Thyroid gland (tissue), 4 donors: ENCODE measurements at regions not wholly inside any gene's neighbourhood (a gene's known extent, or its start where the extent isn't known, plus 50 kb on each side); places are given as distances from the start of the nearest gene placed in this dataset.

Source experiments
- DNase-seq, 2 donors: peaks; one replicate each; pipeline ENCODE4 v3.0.0-alpha.2; 2019
- H3K27ac ChIP-seq, 3 donors: fragments of 200-600 bp; sonication (generic); 1 replicate in 2 of 3; 2 replicates in 1 of 3; pipeline ENCODE4 v1.5.1; 2016 to 2019; ENCODE audit warnings: mild to moderate bottlenecking in 1 of 3, moderate library complexity in 1 of 3
- H3K27me3 ChIP-seq: fragments of 200-600 bp; sonication (generic); one replicate; pipeline ENCODE4 v1.5.1; 2019
- H3K36me3 ChIP-seq, 2 donors: fragments of 200-600 bp; sonication (generic); one replicate each; pipeline ENCODE4 v1.5.1; 2016 to 2019
- H3K4me1 ChIP-seq, 2 donors: fragments of 200-600 bp; sonication (generic); one replicate each; pipeline ENCODE4 v1.5.1; 2017 to 2019
- H3K4me3 ChIP-seq, 3 donors: fragments of 200-600 bp; sonication (generic); replicated peaks in 1 of 3; 1 replicate in 2 of 3; 2 replicates in 1 of 3; pipeline ENCODE4 v1.5.1; 2016; ENCODE audit warnings: mild to moderate bottlenecking in 1 of 3
- H3K9me3 ChIP-seq: fragments of 200-600 bp; sonication (generic); one replicate; pipeline ENCODE4 v1.5.1; 2017
- POLR2A ChIP-seq, 2 donors: fragments of 450-650 bp; IDR thresholded peaks; one replicate each; pipeline ENCODE4 v1.6.1; 2017; ENCODE audit warnings: antibody characterized with exemption in 2 of 2, mild to moderate bottlenecking in 2 of 2, moderate library complexity in 1 of 2
- WGBS, 2 donors: methylation state at CpG; one replicate each; pipeline ENCODE4 v1.1.5; 2017; 5-methylcytosine and 5-hydroxymethylcytosine counted together
- intact Hi-C: fragments of 100-400 bp; cut with DNase I; formaldehyde crosslinking; loops from one replicate; pipeline ENCODE4 v1.15.1; 2023
- TF ChIP-seq, protein P1 (sequence below), 6 experiments: fragments of 200-600 bp in 3 of 6; fragments of 450-650 bp in 3 of 6; sonication (generic) in 3 of 6; IDR thresholded peaks; one replicate each; pipeline ENCODE4 v1.5.1; 2016 to 2019; ENCODE audit warnings: antibody characterized with exemption in 6 of 6, mild to moderate bottlenecking in 2 of 6, inconsistent platforms in 1 of 6, moderate library complexity in 1 of 6

- Histone ChIP-seq H3K27me3 (no peaks in the 10 kb centered on the region), H3K9me3 (no peaks in the 10 kb centered on the region), H3K4me1 (no peaks in the 10 kb centered on the region), H3K36me3 (no peaks in the 10 kb centered on the region), H3K4me3 (no peak overlapping the region), H3K27ac (no peak overlapping the region)
- DNase-seq = no peak
- intact Hi-C loops = no loop called here
- TF ChIP-seq, protein P1, sequence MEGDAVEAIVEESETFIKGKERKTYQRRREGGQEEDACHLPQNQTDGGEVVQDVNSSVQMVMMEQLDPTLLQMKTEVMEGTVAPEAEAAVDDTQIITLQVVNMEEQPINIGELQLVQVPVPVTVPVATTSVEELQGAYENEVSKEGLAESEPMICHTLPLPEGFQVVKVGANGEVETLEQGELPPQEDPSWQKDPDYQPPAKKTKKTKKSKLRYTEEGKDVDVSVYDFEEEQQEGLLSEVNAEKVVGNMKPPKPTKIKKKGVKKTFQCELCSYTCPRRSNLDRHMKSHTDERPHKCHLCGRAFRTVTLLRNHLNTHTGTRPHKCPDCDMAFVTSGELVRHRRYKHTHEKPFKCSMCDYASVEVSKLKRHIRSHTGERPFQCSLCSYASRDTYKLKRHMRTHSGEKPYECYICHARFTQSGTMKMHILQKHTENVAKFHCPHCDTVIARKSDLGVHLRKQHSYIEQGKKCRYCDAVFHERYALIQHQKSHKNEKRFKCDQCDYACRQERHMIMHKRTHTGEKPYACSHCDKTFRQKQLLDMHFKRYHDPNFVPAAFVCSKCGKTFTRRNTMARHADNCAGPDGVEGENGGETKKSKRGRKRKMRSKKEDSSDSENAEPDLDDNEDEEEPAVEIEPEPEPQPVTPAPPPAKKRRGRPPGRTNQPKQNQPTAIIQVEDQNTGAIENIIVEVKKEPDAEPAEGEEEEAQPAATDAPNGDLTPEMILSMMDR (IDR thresholded peaks at IDR 0.05) = no peak
- TF ChIP-seq POLR2A (IDR thresholded peaks at IDR 0.05) = no peak
- WGBS, 2 donors = 86 to 89% methylated on average over 21 of the region's 21 CpGs
These were observed 89.5 kb downstream of the RTP5 start for GRCh38 chr2:241958818-241959545.

GRCh38 chr2:241959751-241960269 is 90.3 kb downstream of the RTP5 start:
- intact Hi-C loops = no loop called here
- no peaks in the 10 kb centered on the region for H3K4me1 ChIP-seq
- WGBS, 2 donors = 63 to 70% methylated on average over 3 of the region's 3 CpGs

GRCh38 chr2:241961454-241961853 is 91.9 kb downstream of the RTP5 start:
- TF ChIP-seq, protein P1 (IDR thresholded peaks at IDR 0.05) = no peak
- TF ChIP-seq POLR2A (IDR thresholded peaks at IDR 0.05) = no peak
- no peaks in the 10 kb centered on the region for H3K9me3 ChIP-seq
- H3K4me3 ChIP-seq = no peak overlapping the region
- no peak for DNase-seq
- H3K36me3 ChIP-seq = no peaks in the 10 kb centered on the region
- intact Hi-C loops = no loop called here
- 87 to 94% methylated on average over 9 of the region's 9 CpGs for WGBS, 2 donors
- no peaks in the 10 kb centered on the region for H3K27me3 ChIP-seq
- H3K27ac ChIP-seq = no peak overlapping the region
- no peaks in the 10 kb centered on the region for H3K4me1 ChIP-seq

More at GRCh38 chr2:241959751-241960269, 90.3 kb downstream of the RTP5 start:
- Histone ChIP-seq H3K4me3 (no peak overlapping the region), H3K36me3 (no peaks in the 10 kb centered on the region), H3K9me3 (no peaks in the 10 kb centered on the region), H3K27me3 (no peaks in the 10 kb centered on the region), H3K27ac (no peak overlapping the region)
- DNase-seq = no peak
- TF ChIP-seq POLR2A (IDR thresholded peaks at IDR 0.05) = no peak
- TF ChIP-seq, protein P1 (IDR thresholded peaks at IDR 0.05) = no peak

DNA sequence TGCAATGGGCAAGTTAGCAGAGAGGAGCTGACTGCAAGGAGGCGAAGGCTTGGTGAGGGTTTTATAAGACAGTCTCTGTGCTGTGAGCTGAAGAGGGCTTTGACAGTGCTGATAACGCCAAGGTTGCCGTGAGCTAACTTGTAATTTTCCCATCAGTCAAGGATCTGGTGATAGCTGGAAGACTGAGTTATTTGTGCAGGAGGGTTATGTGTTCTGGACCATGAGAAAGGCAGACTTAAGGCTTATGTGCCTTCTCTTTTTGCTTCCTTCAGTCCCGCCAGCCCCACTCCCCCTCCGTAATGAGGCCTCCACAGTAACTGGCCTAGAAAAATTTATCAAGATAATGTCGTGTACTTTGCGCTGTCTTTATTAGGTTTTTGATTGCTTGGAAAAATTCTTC is 94.6 kb downstream of the RTP5 start:
- intact Hi-C loops = no loop called here
- Histone ChIP-seq H3K4me1 (no peaks in the 10 kb centered on the region), H3K27ac (no peak overlapping the region), H3K27me3 (no peaks in the 10 kb centered on the region), H3K4me3 (no peak overlapping the region), H3K9me3 (no peaks in the 10 kb centered on the region), H3K36me3 (no peaks in the 10 kb centered on the region)
- 89 to 92% methylated on average over 7 of the region's 7 CpGs for WGBS, 2 donors
- no peak for DNase-seq
- no peak for TF ChIP-seq POLR2A (IDR thresholded peaks at IDR 0.05)
- TF ChIP-seq, protein P1 (IDR thresholded peaks at IDR 0.05) = no peak

GRCh38 chr2:241965931-241966412 is 96.4 kb downstream of the RTP5 start:
- Histone ChIP-seq H3K27ac (no peak overlapping the region), H3K4me3 (no peak overlapping the region), H3K9me3 (no peaks in the 10 kb centered on the region), H3K4me1 (no peaks in the 10 kb centered on the region), H3K27me3 (no peaks in the 10 kb centered on the region), H3K36me3 (no peaks in the 10 kb centered on the region)
- intact Hi-C loops = no loop called here
- no peak for TF ChIP-seq POLR2A (IDR thresholded peaks at IDR 0.05)
- TF ChIP-seq, protein P1 (IDR thresholded peaks at IDR 0.05) = no peak
- 46 to 51% methylated on average over 11 of the region's 11 CpGs for WGBS, 2 donors
- DNase-seq = no peak
